Parathyroid adenoma (tissue), 2 donors: ENCODE measurements at regions not wholly inside any gene's neighbourhood (a gene's known extent, or its start where the extent isn't known, plus 50 kb on each side); places are given as distances from the start of the nearest gene placed in this dataset.

Source experiments
- H2AFZ ChIP-seq: fragments of 300-600 bp; sonication (generic); one replicate; pipeline ENCODE4 v1.7.0; 2017; ENCODE audit warnings: antibody characterized with exemption, mild to moderate bottlenecking
- H3K27ac ChIP-seq: fragments of 300-600 bp; sonication (generic); one replicate; pipeline ENCODE4 v1.7.0; 2017
- H3K27me3 ChIP-seq: fragments of 300-600 bp; sonication (generic); one replicate; pipeline ENCODE4 v1.7.0; 2017; ENCODE audit warnings: low read length; ENCODE audit not compliant: control insufficient read depth, insufficient read depth
- H3K36me3 ChIP-seq: fragments of 300-600 bp; sonication (generic); one replicate; pipeline ENCODE4 v1.7.0; 2017; ENCODE audit warnings: low read length; ENCODE audit not compliant: control insufficient read depth, insufficient read depth
- H3K4me1 ChIP-seq: fragments of 300-600 bp; sonication (generic); one replicate; pipeline ENCODE4 v1.7.0; 2017; ENCODE audit warnings: control low read depth
- H3K4me2 ChIP-seq: fragments of 300-600 bp; sonication (generic); one replicate; pipeline ENCODE4 v1.7.0; 2017; ENCODE audit warnings: low read length
- H3K4me3 ChIP-seq: fragments of 300-600 bp; sonication (generic); one replicate; pipeline ENCODE4 v1.7.0; 2017; ENCODE audit warnings: low read depth, low read length
- H3K79me2 ChIP-seq: fragments of 300-600 bp; sonication (generic); one replicate; pipeline ENCODE4 v1.7.0; 2017; ENCODE audit warnings: control low read depth
- H3K9ac ChIP-seq: fragments of 300-600 bp; sonication (generic); one replicate; pipeline ENCODE4 v1.7.0; 2017; ENCODE audit warnings: mild to moderate bottlenecking
- H3K9me3 ChIP-seq: fragments of 300-600 bp; sonication (generic); one replicate; pipeline ENCODE4 v1.7.0; 2017; ENCODE audit warnings: low read length; ENCODE audit not compliant: control insufficient read depth
- TF ChIP-seq, protein P1 (sequence below): fragments of 300-600 bp; sonication (generic); IDR thresholded peaks from one replicate; pipeline ENCODE4 v1.7.0; 2017; ENCODE audit warnings: antibody characterized with exemption, mild to moderate bottlenecking
- donor health status: primary hyperparathyroidism.

DNA sequence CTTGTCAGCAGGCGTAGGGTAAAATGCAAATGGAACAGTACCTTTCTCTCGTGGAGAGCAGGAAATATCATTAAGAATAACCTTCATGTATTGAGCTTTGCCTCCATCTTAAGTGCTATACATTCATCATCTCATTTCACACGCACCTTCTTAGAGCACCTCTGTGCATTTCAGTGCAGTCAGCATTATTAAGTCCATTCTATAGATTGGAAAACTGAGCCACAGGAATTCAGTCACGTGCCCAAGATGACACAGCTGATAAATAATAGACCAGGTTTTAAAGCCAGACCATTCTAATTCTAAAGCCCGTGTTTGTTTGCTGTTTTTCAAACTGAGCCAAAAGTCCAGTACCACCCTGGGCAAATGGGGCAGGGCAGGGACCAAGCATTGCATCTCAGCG, 109.2 kb upstream of the WWC1 start:
- Histone ChIP-seq H3K4me3 (no peak overlapping the region), H3K27ac (no peak overlapping the region), H2AFZ (no peak overlapping the region), H3K9ac (no peak overlapping the region), H3K9me3 (no peaks in the 10 kb centered on the region), H3K27me3 (no peaks in the 10 kb centered on the region), H3K79me2 (no peaks in the 10 kb centered on the region), H3K36me3 (no peaks in the 10 kb centered on the region), H3K4me2 (no peak overlapping the region), H3K4me1 (no peaks in the 10 kb centered on the region)
- TF ChIP-seq, protein P1, sequence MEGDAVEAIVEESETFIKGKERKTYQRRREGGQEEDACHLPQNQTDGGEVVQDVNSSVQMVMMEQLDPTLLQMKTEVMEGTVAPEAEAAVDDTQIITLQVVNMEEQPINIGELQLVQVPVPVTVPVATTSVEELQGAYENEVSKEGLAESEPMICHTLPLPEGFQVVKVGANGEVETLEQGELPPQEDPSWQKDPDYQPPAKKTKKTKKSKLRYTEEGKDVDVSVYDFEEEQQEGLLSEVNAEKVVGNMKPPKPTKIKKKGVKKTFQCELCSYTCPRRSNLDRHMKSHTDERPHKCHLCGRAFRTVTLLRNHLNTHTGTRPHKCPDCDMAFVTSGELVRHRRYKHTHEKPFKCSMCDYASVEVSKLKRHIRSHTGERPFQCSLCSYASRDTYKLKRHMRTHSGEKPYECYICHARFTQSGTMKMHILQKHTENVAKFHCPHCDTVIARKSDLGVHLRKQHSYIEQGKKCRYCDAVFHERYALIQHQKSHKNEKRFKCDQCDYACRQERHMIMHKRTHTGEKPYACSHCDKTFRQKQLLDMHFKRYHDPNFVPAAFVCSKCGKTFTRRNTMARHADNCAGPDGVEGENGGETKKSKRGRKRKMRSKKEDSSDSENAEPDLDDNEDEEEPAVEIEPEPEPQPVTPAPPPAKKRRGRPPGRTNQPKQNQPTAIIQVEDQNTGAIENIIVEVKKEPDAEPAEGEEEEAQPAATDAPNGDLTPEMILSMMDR: no peak

DNA sequence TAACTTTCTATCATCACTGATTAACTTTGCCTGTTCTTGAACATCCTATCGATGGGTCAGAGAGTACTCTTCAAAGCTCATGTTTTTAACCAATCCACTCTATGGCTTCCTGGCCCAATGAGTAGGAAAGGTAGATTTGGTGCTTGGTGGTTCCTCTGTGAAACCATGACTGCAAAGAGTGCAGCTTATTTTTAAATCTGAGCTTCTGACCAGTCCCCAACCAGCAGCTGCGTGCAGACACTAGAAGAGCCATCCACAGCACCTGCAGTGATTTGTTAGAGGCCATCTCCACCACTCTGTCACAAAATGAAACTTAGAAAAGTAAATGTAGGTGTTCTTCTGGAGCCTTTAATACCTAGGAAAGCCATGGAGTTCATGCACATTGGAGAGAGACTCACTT, 107.3 kb upstream of the WWC1 start:
- H3K4me2 ChIP-seq: no peak overlapping the region
- no peak overlapping the region for H3K27ac ChIP-seq
- no peaks in the 10 kb centered on the region for H3K79me2 ChIP-seq
- H3K4me3 ChIP-seq: no peak overlapping the region
- no peaks in the 10 kb centered on the region for H3K4me1 ChIP-seq
- H3K36me3 ChIP-seq: no peaks in the 10 kb centered on the region
- no peaks in the 10 kb centered on the region for H3K27me3 ChIP-seq
- no peak overlapping the region for H2AFZ ChIP-seq
- H3K9me3 ChIP-seq: no peaks in the 10 kb centered on the region
- no peak overlapping the region for H3K9ac ChIP-seq
- TF ChIP-seq, protein P1: no peak

DNA sequence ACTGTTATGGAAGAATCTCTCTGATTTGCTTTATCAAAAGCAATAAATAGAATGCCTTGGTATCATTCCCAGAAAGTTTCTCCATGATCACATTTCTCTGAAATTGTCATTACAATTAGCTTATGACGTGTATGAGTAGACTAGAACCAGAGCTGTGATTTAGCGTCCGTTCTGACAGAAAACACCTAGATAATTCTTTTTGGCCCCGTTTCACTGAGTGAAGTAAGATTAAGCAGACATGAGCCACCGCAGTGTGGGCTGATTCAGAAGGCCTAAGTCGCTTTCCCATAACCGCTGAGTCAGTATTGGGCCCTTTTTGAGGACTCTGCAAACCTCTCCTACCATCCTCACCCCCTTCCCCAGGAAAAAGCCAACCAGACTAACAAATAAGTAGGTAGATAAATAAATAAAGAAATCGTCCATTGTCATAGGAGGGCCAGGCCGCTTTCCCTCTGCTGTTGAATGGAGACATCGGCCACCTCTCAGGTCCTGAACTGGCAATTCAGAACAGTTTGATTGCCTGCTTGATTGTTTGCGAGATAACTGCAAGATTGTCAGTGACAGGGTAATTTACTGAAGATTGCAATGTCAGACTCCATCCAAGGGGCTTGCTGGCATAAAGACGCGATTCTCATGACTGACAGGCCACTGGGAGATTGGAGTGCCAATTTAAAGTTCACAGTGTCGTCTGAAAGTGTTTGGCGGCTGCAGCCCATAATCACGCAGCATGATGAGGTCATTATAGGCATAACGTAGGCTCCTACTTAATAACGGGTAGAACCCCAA, 105.0 kb upstream of the WWC1 start:
- H2AFZ ChIP-seq: no peak overlapping the region
- no peaks in the 10 kb centered on the region for H3K36me3 ChIP-seq
- no peaks in the 10 kb centered on the region for H3K27me3 ChIP-seq
- no peaks in the 10 kb centered on the region for H3K4me1 ChIP-seq
- no peaks in the 10 kb centered on the region for H3K79me2 ChIP-seq
- no peaks in the 10 kb centered on the region for H3K9me3 ChIP-seq
- TF ChIP-seq, protein P1: no peak
- no peak overlapping the region for H3K4me3 ChIP-seq
- no peak overlapping the region for H3K9ac ChIP-seq
- H3K4me2 ChIP-seq: no peak overlapping the region
- no peak overlapping the region for H3K27ac ChIP-seq

DNA sequence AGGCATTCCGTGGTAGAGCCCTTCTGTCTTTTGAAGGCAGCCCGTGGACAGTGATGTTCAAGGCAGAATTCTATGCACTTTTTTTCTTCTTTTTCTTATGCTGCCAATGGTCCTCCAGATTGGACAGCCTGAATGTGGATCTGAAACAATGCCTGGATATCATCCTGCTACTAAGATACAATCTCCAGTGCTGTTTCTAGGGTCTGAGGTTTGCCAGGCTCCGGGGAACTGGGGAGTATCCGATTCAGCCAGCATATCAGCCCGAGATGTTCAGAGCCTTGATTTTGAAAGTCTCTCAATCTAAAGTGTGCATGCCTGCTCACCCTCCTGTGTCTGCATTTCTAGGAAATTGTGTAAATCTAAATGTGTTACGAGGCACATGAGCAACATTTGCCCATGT, 103.8 kb upstream of the WWC1 start:
- Histone ChIP-seq H3K9me3 (no peaks in the 10 kb centered on the region), H3K4me3 (no peak overlapping the region), H3K36me3 (no peaks in the 10 kb centered on the region), H3K4me2 (no peak overlapping the region), H3K79me2 (no peaks in the 10 kb centered on the region), H3K9ac (no peak overlapping the region), H2AFZ (no peak overlapping the region), H3K27me3 (no peaks in the 10 kb centered on the region), H3K27ac (no peak overlapping the region), H3K4me1 (no peaks in the 10 kb centered on the region)
- TF ChIP-seq, protein P1: no peak

DNA sequence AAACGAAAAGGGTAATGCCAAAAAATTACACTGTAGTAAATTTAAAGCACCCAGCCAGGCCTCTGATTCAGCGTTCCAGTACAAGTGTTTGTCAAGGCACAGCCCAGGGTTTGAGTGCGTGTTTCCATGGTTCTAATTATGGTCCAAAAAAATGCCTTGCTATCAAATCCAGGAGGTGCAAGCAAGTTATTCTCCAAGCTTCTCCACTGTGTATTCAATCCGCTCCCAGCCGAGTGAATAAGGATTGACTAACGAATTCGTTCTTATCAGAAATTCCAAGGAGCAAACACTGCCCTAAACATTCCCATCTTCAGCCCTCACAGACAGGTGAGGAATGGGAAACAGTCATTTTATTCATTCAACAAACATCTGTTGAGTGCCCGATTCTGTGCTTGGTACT, 103.3 kb upstream of the WWC1 start:
- H3K4me3 ChIP-seq: no peak overlapping the region
- TF ChIP-seq, protein P1: no peak
- H3K27ac ChIP-seq: no peak overlapping the region
- H3K9ac ChIP-seq: no peak overlapping the region
- no peaks in the 10 kb centered on the region for H3K4me1 ChIP-seq
- H3K9me3 ChIP-seq: no peaks in the 10 kb centered on the region
- no peak overlapping the region for H3K4me2 ChIP-seq
- H2AFZ ChIP-seq: no peak overlapping the region
- no peaks in the 10 kb centered on the region for H3K27me3 ChIP-seq
- H3K79me2 ChIP-seq: no peaks in the 10 kb centered on the region
- no peaks in the 10 kb centered on the region for H3K36me3 ChIP-seq
